HEK293 (cell line): ENCODE measurements at regions not wholly inside any gene's neighbourhood (a gene's known extent, or its start where the extent isn't known, plus 50 kb on each side); places are given as distances from the start of the nearest gene placed in this dataset.
"Not testable (repeated sequence)": the region's sequence is repeated elsewhere in the genome, so short reads cannot be mapped to it uniquely, and the experiment has no call there.

ENCODE experiments used
- CTCF ChIA-PET: fragments of 350-600 bp; formaldehyde crosslinking; extraction: SDS; loops from one replicate; lab custom pipeline; 2021; ENCODE audit warnings: antibody characterized with exemption; lab: Yijun Ruan, JAX
- POLR2A ChIA-PET: fragments of 300-600 bp; formaldehyde crosslinking; extraction: SDS; loops from one replicate; lab custom pipeline; 2020; ENCODE audit warnings: antibody characterized with exemption, inconsistent platforms; lab: Yijun Ruan, JAX
- H3K27ac ChIP-seq: fragments of 200-500 bp; sonication (Bioruptor generic); 2 replicates; pipeline ENCODE4 v1.5.1; 2014; ENCODE audit warnings: low read depth, low read length, control low read depth, inconsistent platforms; ENCODE audit errors: extremely low read depth
- H3K36me3 ChIP-seq, 2 experiments: fragments of 200-500 bp in 1 of 2; sonication (Bioruptor generic) in 1 of 2; 1 replicate in 1 of 2; 2 replicates in 1 of 2; pipeline ENCODE4 v1.5.1; 2014 to 2017; ENCODE audit warnings: inconsistent platforms in 2 of 2, low read length in 2 of 2; ENCODE audit not compliant: control insufficient read depth in 2 of 2, insufficient read depth in 1 of 2
- H3K4me1 ChIP-seq: fragments of 200-500 bp; sonication (Bioruptor generic); 2 replicates; pipeline ENCODE4 v1.5.1; 2014; ENCODE audit warnings: mild to moderate bottlenecking, low read length, inconsistent platforms; ENCODE audit not compliant: control insufficient read depth, insufficient read depth
- H3K4me3 ChIP-seq: 2 replicates; pipeline ENCODE4 v1.5.1; 2011; ENCODE audit warnings: low read depth, mild to moderate bottlenecking, control low read depth, low read length, moderate library complexity
- H3K9me3 ChIP-seq: fragments of 200-500 bp; sonication (Bioruptor generic); 2 replicates; pipeline ENCODE4 v1.5.1; 2014; ENCODE audit warnings: low read depth, low read length, inconsistent platforms; ENCODE audit not compliant: control insufficient read depth, insufficient read depth
- IKZF3 ChIP-seq: fragments of 450-650 bp; IDR thresholded peaks from 2 replicates; pipeline ENCODE4 v1.5.0; 2018; ENCODE audit warnings: missing biosample characterization, mild to moderate bottlenecking, missing genetic modification characterization, moderate library complexity
- KLF16 ChIP-seq: fragments of 450-650 bp; formaldehyde crosslinking; IDR thresholded peaks from 2 replicates; pipeline ENCODE4 v1.5.1; 2017; ENCODE audit warnings: missing biosample characterization, missing genetic modification characterization
- MYNN ChIP-seq: fragments of 450-650 bp; formaldehyde crosslinking; IDR thresholded peaks from 2 replicates; pipeline ENCODE4 v1.5.1; 2016; ENCODE audit warnings: missing biosample characterization, missing genetic modification characterization, borderline replicate concordance
- PRDM1 ChIP-seq: fragments of 450-650 bp; formaldehyde crosslinking; IDR thresholded peaks from 2 replicates; pipeline ENCODE4; 2016; ENCODE audit warnings: missing biosample characterization, missing genetic modification characterization
- SETDB1 ChIP-seq: IDR thresholded peaks from one replicate; pipeline ENCODE4 v1.6.1; 2017; ENCODE audit warnings: mild to moderate bottlenecking, low read length, moderate library complexity, mixed read lengths; ENCODE audit not compliant: insufficient read length
- TCF7L2 ChIP-seq: IDR thresholded peaks from 2 replicates; pipeline ENCODE4 v1.6.1; 2011; ENCODE audit warnings: low read depth, mild to moderate bottlenecking, inconsistent platforms, low read length, moderate library complexity, borderline replicate concordance
- TRIM28 ChIP-seq: IDR thresholded peaks from 2 replicates; pipeline ENCODE4 v1.6.1; 2011; ENCODE audit warnings: low read length, control low read depth, borderline replicate concordance
- ZFP41 ChIP-seq: fragments of 450-650 bp; formaldehyde crosslinking; IDR thresholded peaks from 2 replicates; pipeline ENCODE4 v1.5.1; 2016; ENCODE audit warnings: missing biosample characterization, missing genetic modification characterization, borderline replicate concordance
- ZNF398 ChIP-seq: fragments of 450-650 bp; formaldehyde crosslinking; IDR thresholded peaks from 2 replicates; pipeline ENCODE4 v1.5.1; 2017; ENCODE audit warnings: missing biosample characterization, missing genetic modification characterization
- ZNF48 ChIP-seq: fragments of 450-650 bp; formaldehyde crosslinking; IDR thresholded peaks from 2 replicates; pipeline ENCODE4 v1.5.1; 2016; ENCODE audit warnings: missing biosample characterization, missing genetic modification characterization
- ZNF513 ChIP-seq: fragments of 450-650 bp; IDR thresholded peaks from 2 replicates; pipeline ENCODE4 v1.5.1; 2018; ENCODE audit warnings: missing biosample characterization, missing genetic modification characterization
- ZNF555 ChIP-seq: fragments of 450-650 bp; formaldehyde crosslinking; conservative IDR thresholded peaks from 2 replicates; pipeline ENCODE4 v1.5.1; 2017; ENCODE audit warnings: missing biosample characterization, mild to moderate bottlenecking, missing genetic modification characterization, inconsistent platforms
- ZNF623 ChIP-seq: fragments of 450-650 bp; formaldehyde crosslinking; IDR thresholded peaks from 2 replicates; pipeline ENCODE4 v1.5.1; 2016; ENCODE audit warnings: missing biosample characterization, missing genetic modification characterization
- ZNF639 ChIP-seq: fragments of 450-650 bp; formaldehyde crosslinking; IDR thresholded peaks from 2 replicates; pipeline ENCODE4 v1.5.1; 2016; ENCODE audit warnings: missing biosample characterization, missing genetic modification characterization
- ZNF692 ChIP-seq: fragments of 450-650 bp; formaldehyde crosslinking; IDR thresholded peaks from 2 replicates; pipeline ENCODE4 v1.5.1; 2016; ENCODE audit warnings: missing biosample characterization, missing genetic modification characterization
- ZNF747 ChIP-seq: fragments of 450-650 bp; formaldehyde crosslinking; IDR thresholded peaks from 2 replicates; pipeline ENCODE4 v1.5.1; 2016; ENCODE audit warnings: missing biosample characterization, missing genetic modification characterization
- ZSCAN16 ChIP-seq: fragments of 450-650 bp; formaldehyde crosslinking; IDR thresholded peaks from 2 replicates; pipeline ENCODE4 v1.5.1; 2016; ENCODE audit warnings: missing biosample characterization, missing genetic modification characterization

GRCh38 chr11:70597751-70598625 lies 199.7 kb downstream of the CTTN start:
- CTCF ChIA-PET: interaction anchor here (0.6 to 0.9 kb wide), 2 partner anchors 96 to 131 kb away, joined by 3 read pairs; no protein-coding TSS in a partner anchor
- no peak overlapping the region for H3K4me3 ChIP-seq
- TF ChIP-seq KLF16 (tag by site-specific recombination) (no peak), IKZF3 (tag by site-specific recombination) (no peak), ZNF513 (tag by site-specific recombination) (no peak), SETDB1 (no peak), TRIM28 (no peak), ZFP41 (tag by site-specific recombination) (no peak), TCF7L2 (no peak), ZNF555 (tag by site-specific recombination) (no peak), ZNF747 (no peak), ZNF692 (tag by site-specific recombination) (no peak), MYNN (no peak), ZSCAN16 (no peak), PRDM1 (tag by site-specific recombination) (no peak), ZNF398 (tag by site-specific recombination) (no peak), ZNF623 (tag by site-specific recombination) (no peak), ZNF639 (no peak), ZNF48 (tag by site-specific recombination) (no peak)
- no peak overlapping the region for H3K27ac ChIP-seq
- H3K9me3 ChIP-seq: no peaks in the 10 kb centered on the region
- POLR2A ChIA-PET: no interaction called here
- no peaks in the 10 kb centered on the region for H3K36me3 ChIP-seq
- no peaks in the 10 kb centered on the region for H3K4me1 ChIP-seq

- H3K4me1 ChIP-seq, H3K9me3 ChIP-seq, POLR2A ChIA-PET, H3K27ac ChIP-seq, H3K36me3 ChIP-seq, H3K4me3 ChIP-seq: not testable (repeated sequence)
- CTCF ChIA-PET: interaction anchor here (0.7 kb wide), 1 partner anchor 133 kb away, joined by 3 read pairs; no protein-coding TSS in a partner anchor
Measured at GRCh38 chr11:70600911-70601415, 202.6 kb downstream of the CTTN start.
